ENCODE measurements at regions not wholly inside any gene's neighbourhood (a gene's known extent, or its start where the extent isn't known, plus 50 kb on each side); places are given as distances from the start of the nearest gene placed in this dataset.
A peak's percentile ranks its signal among the peaks of the same experiment; 100 is the strongest.

DNA sequence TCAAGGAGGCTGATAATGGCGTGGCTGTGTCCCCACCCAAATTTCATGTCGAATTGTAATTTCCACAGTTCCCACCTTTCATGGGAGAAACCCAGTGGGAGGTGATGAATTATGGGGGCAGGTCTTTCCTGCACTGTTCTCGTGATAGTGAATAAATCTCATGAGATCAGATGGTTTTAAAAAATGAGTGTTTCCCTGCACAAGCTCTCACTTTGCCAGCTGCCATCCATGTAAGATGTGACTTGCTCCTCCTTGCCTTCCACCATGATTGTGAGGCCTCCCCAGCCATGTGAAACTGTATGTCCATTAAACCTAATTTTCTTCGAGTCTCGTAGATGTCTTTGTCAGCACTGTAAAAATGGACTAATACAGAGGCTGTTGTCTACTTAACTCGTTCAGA is 488.3 kb downstream of the SPRY1 start:
- Histone ChIP-seq H3K9me3 (peaks cover 0 to 13% (median 6%) of the 10 kb centered on the region in 8 donors), H3K27me3 (replicated peaks in 1 of 7) (no peaks in the 10 kb centered on the region), H3K27ac (no peak overlapping the region), H3K36me3 (no peaks in the 10 kb centered on the region), H3K4me1 (peaks cover 0 to 5% (median 0%) of the 10 kb centered on the region in 6 donors), H3K4me3 (no peak overlapping the region)
- intact Hi-C loops (cut with DNase I; ENCODE audit: low total_unique reads): no loop called here
- TF ChIP-seq CTCF (IDR thresholded peaks at IDR 0.05 in 8 of 11, conservative IDR thresholded peaks at IDR 0.05 in 3 of 11) (no peak), POLR2AphosphoS5 (IDR thresholded peaks at IDR 0.05) (no peak), POLR2A (IDR thresholded peaks at IDR 0.05) (no peak)
- WGBS, 5 donors: 81 to 96% (median 90%) methylated on average over 6 of the region's 6 CpGs
- no peak for DNase-seq

DNA sequence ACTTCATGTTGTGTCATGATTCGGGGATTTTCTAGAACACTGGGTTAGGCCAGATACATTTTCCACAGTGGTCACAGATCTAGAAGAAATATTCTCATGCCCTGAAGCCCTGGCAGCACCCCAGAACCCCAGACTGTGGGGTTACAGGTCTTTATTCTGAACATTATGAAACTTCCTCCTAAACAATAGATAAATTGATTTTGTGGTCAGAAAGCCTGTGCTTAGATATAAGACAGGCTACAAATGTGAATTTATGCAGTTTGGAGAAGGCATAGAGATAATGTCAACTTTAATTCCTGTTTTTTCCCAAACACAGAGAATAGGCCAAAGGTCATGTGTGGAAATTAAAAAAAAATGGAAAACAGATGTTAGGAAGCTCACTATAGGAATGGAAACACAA is 492.9 kb downstream of the SPRY1 start:
- Histone ChIP-seq H3K36me3 (no peaks in the 10 kb centered on the region), H3K4me1 (peaks cover 0 to 19% (median 8%) of the 10 kb centered on the region in 6 donors), H3K4me3 (no peak overlapping the region), H3K9me3 (peaks cover 0 to 10% (median 6%) of the 10 kb centered on the region in 8 donors), H3K27ac (no peak overlapping the region), H3K27me3 (replicated peaks in 1 of 7) (no peaks in the 10 kb centered on the region)
- WGBS, 5 donors: 67 to 83% (median 71%) methylated on average over 1 of the region's 1 CpG
- DNase-seq: no peak
- intact Hi-C loops (cut with DNase I; ENCODE audit: low total_unique reads): no loop called here
- TF ChIP-seq POLR2AphosphoS5 (IDR thresholded peaks at IDR 0.05): no peak
- TF ChIP-seq POLR2A (IDR thresholded peaks at IDR 0.05): no peak
- no peak for TF ChIP-seq CTCF (IDR thresholded peaks at IDR 0.05 in 8 of 11, conservative IDR thresholded peaks at IDR 0.05 in 3 of 11)

DNA sequence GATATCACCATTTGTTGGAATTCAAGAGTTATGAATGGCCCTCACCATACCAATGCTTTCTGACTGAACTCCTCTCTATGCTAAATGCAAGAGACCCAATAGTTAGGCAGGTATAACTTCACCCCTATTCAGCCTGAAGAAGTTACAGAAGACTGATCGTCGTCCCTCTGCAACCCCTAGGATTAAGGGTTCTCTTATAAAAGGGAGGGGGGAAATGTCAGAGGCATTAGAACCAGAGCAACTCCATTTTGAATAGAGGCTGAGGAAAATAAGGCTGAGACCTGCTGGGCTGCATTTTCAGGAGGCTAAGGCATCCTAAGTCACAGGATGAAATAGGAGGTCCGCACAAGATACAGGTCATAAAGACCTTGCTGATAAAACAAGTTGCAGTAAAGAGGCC is 494.3 kb downstream of the SPRY1 start:
- Histone ChIP-seq H3K36me3 (no peaks in the 10 kb centered on the region), H3K27me3 (replicated peaks in 1 of 7) (no peaks in the 10 kb centered on the region), H3K27ac (peak overlapping the region in 1 of 8 donors; percentile 28), H3K4me1 (peaks cover 0 to 26% (median 11%) of the 10 kb centered on the region in 6 donors), H3K9me3 (no peaks in the 10 kb centered on the region), H3K4me3 (no peak overlapping the region)
- 85 to 97% (median 92%) methylated on average over 3 of the region's 3 CpGs for WGBS, 5 donors
- no peak for TF ChIP-seq CTCF (IDR thresholded peaks at IDR 0.05 in 8 of 11, conservative IDR thresholded peaks at IDR 0.05 in 3 of 11)
- TF ChIP-seq POLR2AphosphoS5 (IDR thresholded peaks at IDR 0.05): no peak
- no peak for TF ChIP-seq POLR2A (IDR thresholded peaks at IDR 0.05)
- no peak for DNase-seq
- intact Hi-C loops (cut with DNase I; ENCODE audit: low total_unique reads): no loop called here

DNA sequence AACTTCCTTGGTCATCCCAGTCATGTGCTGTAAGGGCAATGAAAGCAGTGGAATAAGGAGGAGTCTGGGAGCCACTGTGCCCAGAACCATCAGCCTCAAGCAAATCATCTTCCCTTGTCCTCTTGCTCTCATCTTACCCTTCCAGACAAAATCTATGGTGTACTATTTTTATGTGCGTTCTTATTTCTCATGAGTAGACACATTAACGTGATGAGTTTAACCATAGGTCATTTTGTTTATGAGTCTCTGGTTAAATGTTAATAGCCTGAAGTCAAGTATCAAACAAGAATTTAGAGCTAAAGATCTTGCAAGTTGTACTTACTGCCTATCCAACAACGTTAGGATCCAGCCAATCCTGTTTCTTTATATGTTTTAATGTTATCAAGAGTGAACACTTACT is 495.3 kb downstream of the SPRY1 start:
- DNase-seq: no peak
- H3K9me3 ChIP-seq: no peaks in the 10 kb centered on the region
- no peak overlapping the region for H3K4me3 ChIP-seq
- peak overlapping the region in 2 of 8 donors; percentile 68 to 72 for H3K27ac ChIP-seq
- H3K4me1 ChIP-seq: peaks cover 3 to 29% (median 13%) of the 10 kb centered on the region in 6 donors
- intact Hi-C loops (cut with DNase I; ENCODE audit: low total_unique reads): no loop called here
- H3K36me3 ChIP-seq: no peaks in the 10 kb centered on the region
- TF ChIP-seq POLR2AphosphoS5 (IDR thresholded peaks at IDR 0.05): no peak
- no peak for TF ChIP-seq POLR2A (IDR thresholded peaks at IDR 0.05)
- TF ChIP-seq CTCF (IDR thresholded peaks at IDR 0.05 in 8 of 11, conservative IDR thresholded peaks at IDR 0.05 in 3 of 11): no peak
- WGBS, 5 donors: 78 to 84% (median 80%) methylated on average over 3 of the region's 3 CpGs
- no peaks in the 10 kb centered on the region for H3K27me3 ChIP-seq (replicated peaks in 1 of 7)
